Type B pancreatic cell (in vitro differentiated cells): ENCODE measurements at regions not wholly inside any gene's neighbourhood (a gene's known extent, or its start where the extent isn't known, plus 50 kb on each side); places are given as distances from the start of the nearest gene placed in this dataset.
A peak's percentile ranks its signal among the peaks of the same experiment; 100 is the strongest.

Experiments
- DNase-seq: peaks from one replicate; pipeline ENCODE4 v3.0.0; 2021; ENCODE audit warnings: mixed read lengths; ENCODE audit not compliant: unreplicated experiment; ENCODE audit errors: extremely low spot score
- H3K27ac Mint-ChIP-seq: 2 replicates; pipeline ENCODE4 v1.8.0; 2021; ENCODE audit warnings: mild to moderate bottlenecking, mixed read lengths
- H3K27me3 Mint-ChIP-seq: 2 replicates; pipeline ENCODE4 v1.8.0; 2021; ENCODE audit warnings: mixed read lengths
- H3K36me3 Mint-ChIP-seq: 2 replicates; pipeline ENCODE4 v1.8.0; 2021; ENCODE audit warnings: mixed read lengths
- H3K4me1 Mint-ChIP-seq: one replicate; pipeline ENCODE4 v1.8.0; 2021; ENCODE audit warnings: mixed read lengths; ENCODE audit not compliant: unreplicated experiment
- H3K4me3 Mint-ChIP-seq: 2 replicates; pipeline ENCODE4 v1.8.0; 2021; ENCODE audit warnings: mild to moderate bottlenecking, mixed read lengths
- H3K9me3 Mint-ChIP-seq: 2 replicates; pipeline ENCODE4 v1.8.0; 2021; ENCODE audit warnings: mixed read lengths
- CTCF ChIP-seq: fragments of 200-600 bp; sonication (generic); conservative IDR thresholded peaks from 2 replicates; pipeline ENCODE4 v1.5.0; 2021; ENCODE audit warnings: antibody characterized with exemption, mild to moderate bottlenecking

- no peaks in the 10 kb centered on the region for H3K4me1 Mint-ChIP-seq
- H3K27ac Mint-ChIP-seq: no peak overlapping the region
Observed at GRCh38 chr6:144823131-144823530, 538.0 kb downstream of the UTRN start.

GRCh38 chr6:144824018-144824417, 538.9 kb downstream of the UTRN start:
- no peak overlapping the region for H3K27ac Mint-ChIP-seq
- no peak overlapping the region for H3K4me3 Mint-ChIP-seq
- no peaks in the 10 kb centered on the region for H3K27me3 Mint-ChIP-seq
- no peaks in the 10 kb centered on the region for H3K9me3 Mint-ChIP-seq
- no peak for TF ChIP-seq CTCF
- peaks cover 12% of the 10 kb centered on the region for H3K36me3 Mint-ChIP-seq
- no peaks in the 10 kb centered on the region for H3K4me1 Mint-ChIP-seq
- no peak for DNase-seq

More at GRCh38 chr6:144823131-144823530, 538.0 kb downstream of the UTRN start:
- no peak for DNase-seq
- no peaks in the 10 kb centered on the region for H3K27me3 Mint-ChIP-seq
- peaks cover 10% of the 10 kb centered on the region for H3K36me3 Mint-ChIP-seq
- no peak for TF ChIP-seq CTCF
- H3K9me3 Mint-ChIP-seq: no peaks in the 10 kb centered on the region
- H3K4me3 Mint-ChIP-seq: no peak overlapping the region

GRCh38 chr6:144834426-144835038, 549.4 kb downstream of the UTRN start:
- H3K27ac Mint-ChIP-seq: no peak overlapping the region
- H3K36me3 Mint-ChIP-seq: peaks cover 42% of the 10 kb centered on the region
- H3K4me1 Mint-ChIP-seq: no peaks in the 10 kb centered on the region

GRCh38 chr6:144835322-144835973, 550.3 kb downstream of the UTRN start:
- no peaks in the 10 kb centered on the region for H3K4me1 Mint-ChIP-seq
- peaks cover 43% of the 10 kb centered on the region for H3K36me3 Mint-ChIP-seq
- no peaks in the 10 kb centered on the region for H3K9me3 Mint-ChIP-seq
- no peak overlapping the region for H3K4me3 Mint-ChIP-seq
- no peak for TF ChIP-seq CTCF
- peak overlapping the region; percentile 57 for H3K27ac Mint-ChIP-seq
- no peak for DNase-seq
- H3K27me3 Mint-ChIP-seq: no peaks in the 10 kb centered on the region

More at GRCh38 chr6:144834426-144835038, 549.4 kb downstream of the UTRN start:
- H3K9me3 Mint-ChIP-seq: no peaks in the 10 kb centered on the region
- H3K27me3 Mint-ChIP-seq: no peaks in the 10 kb centered on the region
- DNase-seq: no peak
- no peak for TF ChIP-seq CTCF
- H3K4me3 Mint-ChIP-seq: no peak overlapping the region

- Mint-ChIP-seq H3K4me1 (peaks cover 8% of the 10 kb centered on the region), H3K27me3 (no peaks in the 10 kb centered on the region), H3K27ac (no peak overlapping the region), H3K36me3 (peaks cover 30% of the 10 kb centered on the region), H3K9me3 (no peaks in the 10 kb centered on the region), H3K4me3 (no peak overlapping the region)
- no peak for DNase-seq
- no peak for TF ChIP-seq CTCF
Observed at GRCh38 chr6:144840619-144841018, 555.5 kb downstream of the UTRN start.
